HL-60 (cell line): ENCODE measurements at regions not wholly inside any gene's neighbourhood (a gene's known extent, or its start where the extent isn't known, plus 50 kb on each side); places are given as distances from the start of the nearest gene placed in this dataset.

ENCODE experiments used
- DNase-seq, 2 experiments: peaks; one replicate each; pipeline ENCODE4 v3.0.0-alpha.2; 2010 to 2020; ENCODE audit warnings: low read depth in 1 of 2, low spot score in 1 of 2
- H3K27ac ChIP-seq: fragments of 250-450 bp; sonication (Bioruptor Pico); replicated peaks from 2 replicates; pipeline ENCODE4 v1.5.1; 2020; ENCODE audit warnings: mild to moderate bottlenecking, moderate library complexity
- H3K27me3 ChIP-seq: fragments of 250-450 bp; sonication (Bioruptor Pico); 2 replicates; pipeline ENCODE4 v1.5.1; 2021; ENCODE audit warnings: mild to moderate bottlenecking, moderate library complexity; ENCODE audit not compliant: insufficient read depth, poor library complexity, severe bottlenecking
- H3K4me3 ChIP-seq: replicated peaks from 2 replicates; pipeline ENCODE4 v1.5.1; 2011; ENCODE audit warnings: mild to moderate bottlenecking, control low read depth, low read length; ENCODE audit not compliant: insufficient read depth
- CTCF ChIP-seq: IDR thresholded peaks from one replicate; pipeline ENCODE4 v1.5.1; 2011; ENCODE audit warnings: low read length, control low read depth, inconsistent platforms; ENCODE audit not compliant: insufficient read depth
- GABPA ChIP-seq: IDR thresholded peaks from 2 replicates; pipeline ENCODE4 v1.6.1; 2012; ENCODE audit warnings: low read depth
- POLR2AphosphoS5 ChIP-seq: IDR thresholded peaks from 2 replicates; pipeline ENCODE4 v1.6.1; 2012; ENCODE audit warnings: low read depth
- REST ChIP-seq: IDR thresholded peaks from 2 replicates; pipeline ENCODE4 v1.6.1; 2012; ENCODE audit warnings: low read depth; ENCODE audit not compliant: insufficient replicate concordance
- SPI1 ChIP-seq: IDR thresholded peaks from 2 replicates; pipeline ENCODE4 v1.6.1; 2012; ENCODE audit warnings: low read depth, mild to moderate bottlenecking, borderline replicate concordance

GRCh38 chr4:138540056-138540800 lies 298.1 kb upstream of the SLC7A11 start:
- TF ChIP-seq POLR2AphosphoS5 = no peak
- TF ChIP-seq REST = no peak
- TF ChIP-seq SPI1 = no peak
- TF ChIP-seq CTCF = no peak
- no peak for TF ChIP-seq GABPA
- Histone ChIP-seq H3K27ac (no peak overlapping the region), H3K27me3 (no peaks in the 10 kb centered on the region), H3K4me3 (no peak overlapping the region)
- DNase-seq = no peak

- no peak for DNase-seq
- H3K4me3 ChIP-seq = no peak overlapping the region
- no peak overlapping the region for H3K27ac ChIP-seq
- no peak for TF ChIP-seq REST
- no peaks in the 10 kb centered on the region for H3K27me3 ChIP-seq
Measured at GRCh38 chr4:138538743-138539142, 296.6 kb upstream of the SLC7A11 start.

- no peaks in the 10 kb centered on the region for H3K27me3 ChIP-seq
- TF ChIP-seq POLR2AphosphoS5 = no peak
- no peak for TF ChIP-seq GABPA
- TF ChIP-seq CTCF = no peak
- TF ChIP-seq REST = no peak
- TF ChIP-seq SPI1 = no peak
- no peak overlapping the region for H3K4me3 ChIP-seq
- H3K27ac ChIP-seq = no peak overlapping the region
- no peak for DNase-seq
Measured at GRCh38 chr4:138537731-138538490, 295.8 kb upstream of the SLC7A11 start.
